B cell (primary cell): ENCODE measurements at regions not wholly inside any gene's neighbourhood (a gene's known extent, or its start where the extent isn't known, plus 50 kb on each side); places are given as distances from the start of the nearest gene placed in this dataset.

Experiments used
- ATAC-seq: fragments of 200-7000 bp; cut with Tn5 transposase; one replicate; pipeline ENCODE4 v1.10.0; 2021; ENCODE audit warnings: low read depth, mild to moderate bottlenecking, moderate number of reproducible peaks, moderate library complexity
- CTCF ChIA-PET: fragments of 350-600 bp; sonication (Branson Sonifier 250); formaldehyde crosslinking; loops from one replicate; lab custom pipeline; 2021; ENCODE audit warnings: antibody characterized with exemption, inconsistent platforms; lab: Charles Lee
- POLR2A ChIA-PET: fragments of 350-600 bp; sonication (Branson Sonifier 250); formaldehyde crosslinking; loops from one replicate; lab custom pipeline; 2021; ENCODE audit warnings: antibody characterized with exemption; lab: Charles Lee
- DNase-seq: peaks from one replicate; pipeline ENCODE4 v3.0.0; 2013
- H2AFZ ChIP-seq: 2 replicates; pipeline ENCODE4 v1.6.1; 2012; ENCODE audit warnings: mild to moderate bottlenecking, low read depth, low read length; ENCODE audit not compliant: insufficient read depth, poor library complexity, severe bottlenecking
- H3K27ac ChIP-seq, 2 donors: 1 replicate in 1 of 2; 2 replicates in 1 of 2; pipeline ENCODE4 v1.5.1; 2012 to 2013; ENCODE audit warnings: low read length in 2 of 2, mild to moderate bottlenecking in 2 of 2, moderate library complexity in 1 of 2
- H3K27me3 ChIP-seq, 4 experiments: fragments of 200-600 bp in 1 of 4; sonication (generic) in 1 of 4; replicated peaks in 1 of 4; 1 replicate in 2 of 4; 2 replicates in 2 of 4; pipeline versions ENCODE4 v1.6.1 to v1.7.0; 2013 to 2016; ENCODE audit warnings: low read length in 3 of 4, mild to moderate bottlenecking in 2 of 4, mixed read lengths in 1 of 4, moderate library complexity in 1 of 4; ENCODE audit not compliant: insufficient read depth in 4 of 4, control insufficient read depth in 3 of 4; ENCODE audit errors: control extremely low read depth in 1 of 4
- H3K36me3 ChIP-seq, 2 experiments: replicated peaks in 1 of 2; 1 replicate in 1 of 2; 2 replicates in 1 of 2; pipeline versions ENCODE4 v1.6.1 to v1.7.1; 2013; ENCODE audit warnings: low read length in 1 of 2; ENCODE audit not compliant: insufficient read depth in 2 of 2, control insufficient read depth in 1 of 2; ENCODE audit errors: control extremely low read depth in 1 of 2, extremely low read depth in 1 of 2
- H3K4me1 ChIP-seq, 2 donors: fragments of 200-600 bp in 1 of 2; sonication (generic) in 1 of 2; 1 replicate in 1 of 2; 2 replicates in 1 of 2; pipeline versions ENCODE4 v1.5.1 to v1.6.1; 2013 to 2017; ENCODE audit warnings: low read length in 2 of 2; ENCODE audit not compliant: control insufficient read depth in 2 of 2, insufficient read depth in 2 of 2
- H3K4me2 ChIP-seq: replicated peaks from 2 replicates; pipeline ENCODE3; 2012; ENCODE audit warnings: mild to moderate bottlenecking, low read depth, low read length; ENCODE audit not compliant: poor library complexity, severe bottlenecking
- H3K4me3 ChIP-seq, 5 experiments: fragments of 200-600 bp in 1 of 5; sonication (generic) in 1 of 5; 1 replicate in 3 of 5; 2 replicates in 2 of 5; pipeline versions ENCODE4 v1.5.1 to v1.7.0; 2011 to 2016; ENCODE audit warnings: low read length in 4 of 5, mild to moderate bottlenecking in 4 of 5, low read depth in 2 of 5, control low read depth in 1 of 5, moderate library complexity in 1 of 5; ENCODE audit not compliant: insufficient read depth in 1 of 5; ENCODE audit errors: control extremely low read depth in 1 of 5, extremely low read depth in 1 of 5
- H3K79me2 ChIP-seq: fragments of 200-600 bp; sonication (generic); one replicate; pipeline ENCODE4 v1.6.0; 2016; ENCODE audit warnings: low read length; ENCODE audit not compliant: control insufficient read depth, insufficient read depth
- H3K9ac ChIP-seq: fragments of 200-600 bp; sonication (generic); 2 replicates; pipeline ENCODE4 v1.6.1; 2017; ENCODE audit warnings: mild to moderate bottlenecking, low read length, moderate library complexity
- H3K9me3 ChIP-seq, 3 donors: one replicate each; pipeline versions ENCODE4 v1.6.1 to v1.7.1; 2013; ENCODE audit warnings: low read length in 2 of 3; ENCODE audit not compliant: control insufficient read depth in 2 of 3, insufficient read depth in 1 of 3; ENCODE audit errors: control extremely low read depth in 1 of 3
- H4K20me1 ChIP-seq: 2 replicates; pipeline ENCODE4 v1.6.0; 2012; ENCODE audit warnings: mild to moderate bottlenecking, low read length; ENCODE audit not compliant: insufficient read depth, control insufficient read depth, poor library complexity, severe bottlenecking
- H3K27ac Mint-ChIP-seq: one replicate; pipeline ENCODE4 v1.8.0; 2021; ENCODE audit warnings: mixed read lengths
- H3K27me3 Mint-ChIP-seq: one replicate; pipeline ENCODE4 v1.8.0; 2021; ENCODE audit warnings: mixed read lengths
- H3K4me1 Mint-ChIP-seq: one replicate; pipeline ENCODE4 v1.8.0; 2021; ENCODE audit warnings: mixed read lengths
- H3K4me3 Mint-ChIP-seq: one replicate; pipeline ENCODE4 v1.8.0; 2021; ENCODE audit warnings: mixed read lengths
- H3K9me3 Mint-ChIP-seq: one replicate; pipeline ENCODE4 v1.8.0; 2022; ENCODE audit warnings: mixed read lengths; ENCODE audit not compliant: insufficient read depth
- CTCF ChIP-seq: fragments of 200-600 bp; IDR thresholded peaks from one replicate; pipeline ENCODE4 v1.8.0; 2022; ENCODE audit warnings: antibody characterized with exemption, mild to moderate bottlenecking
- EZH2 ChIP-seq: IDR thresholded peaks from 2 replicates; pipeline ENCODE4 v1.6.1; 2012; ENCODE audit warnings: borderline replicate concordance, low read depth, mild to moderate bottlenecking, moderate library complexity, low read length; ENCODE audit not compliant: insufficient read depth, poor library complexity, severe bottlenecking
- WGBS: methylation state at CpG from one replicate; pipeline ENCODE4 v1.1.5; 2013; ENCODE audit warnings: missing lambda C conversion rate; ENCODE audit not compliant: insufficient coverage; 5-methylcytosine and 5-hydroxymethylcytosine counted together
- intact Hi-C: fragments of 100-400 bp; cut with micrococcal nuclease; formaldehyde crosslinking; loops from one replicate; pipeline ENCODE4 v1.10.0; 2022

- Histone ChIP-seq H3K27me3 (no peaks in the 10 kb centered on the region), H2AFZ (peak overlapping the region; percentile 83), H3K9ac (peak overlapping the region; percentile 31), H3K27ac (peak overlapping the region; percentile 70 to 84), H3K36me3 (no peaks in the 10 kb centered on the region), H3K79me2 (no peaks in the 10 kb centered on the region), H3K9me3 (no peaks in the 10 kb centered on the region), H3K4me1 (peaks cover 11 to 19% of the 10 kb centered on the region in 2 donors), H4K20me1 (no peaks in the 10 kb centered on the region), H3K4me3 (no peak overlapping the region), H3K4me2 (peak overlapping the region; percentile 55)
- intact Hi-C loops, result no loop called here
- ChIA-PET POLR2A (no interaction called here), CTCF (no interaction called here)
- DNase-seq, result peak; percentile 53
- Mint-ChIP-seq H3K4me3 (peak overlapping the region; percentile 76), H3K9me3 (no peaks in the 10 kb centered on the region), H3K4me1 (peaks cover 18% of the 10 kb centered on the region), H3K27ac (peak overlapping the region; percentile 93), H3K27me3 (no peaks in the 10 kb centered on the region)
- no CpG with 5 or more reads among the region's 1 CpG for WGBS
- peak; percentile 58 for ATAC-seq
- no peak for TF ChIP-seq CTCF
- TF ChIP-seq EZH2, result no peak
Measured at GRCh38 chr5:90131383-90132133, 278.0 kb downstream of the CETN3 start.

- DNase-seq (no peak), ATAC-seq (no peak)
- Histone ChIP-seq H3K27me3 (no peaks in the 10 kb centered on the region), H3K4me2 (no peak overlapping the region), H3K9ac (no peak overlapping the region), H3K9me3 (no peaks in the 10 kb centered on the region), H3K79me2 (no peaks in the 10 kb centered on the region), H3K4me1 (peaks cover 11 to 19% of the 10 kb centered on the region in 2 donors), H3K4me3 (no peak overlapping the region), H3K27ac (no peak overlapping the region), H3K36me3 (no peaks in the 10 kb centered on the region), H4K20me1 (no peaks in the 10 kb centered on the region), H2AFZ (no peak overlapping the region)
- no peaks in the 10 kb centered on the region for H3K9me3 Mint-ChIP-seq
- no peak overlapping the region for H3K27ac Mint-ChIP-seq
- CTCF ChIA-PET, result no interaction called here
- no peaks in the 10 kb centered on the region for H3K27me3 Mint-ChIP-seq
- WGBS, result no CpG with 5 or more reads among the region's 1 CpG
- H3K4me3 Mint-ChIP-seq, result no peak overlapping the region
- POLR2A ChIA-PET, result no interaction called here
- intact Hi-C loops, result no loop called here
- peaks cover 18% of the 10 kb centered on the region for H3K4me1 Mint-ChIP-seq
- TF ChIP-seq CTCF (no peak), EZH2 (no peak)
Measured at GRCh38 chr5:90128551-90128950, 281.0 kb downstream of the CETN3 start.
